ENCODE measurements at regions not wholly inside any gene's neighbourhood (a gene's known extent, or its start where the extent isn't known, plus 50 kb on each side); places are given as distances from the start of the nearest gene placed in this dataset.
"Not testable (repeated sequence)": the region's sequence is repeated elsewhere in the genome, so short reads cannot be mapped to it uniquely, and the experiment has no call there.

GRCh38 chr20:52303281-52303950 is 111.8 kb upstream of the ZFP64 start:
- H3K9me3 ChIP-seq, result no peaks in the 10 kb centered on the region
- no peaks in the 10 kb centered on the region for H3K27me3 ChIP-seq
- DNase-seq (ENCODE audit: low spot score), result no peak
- no peak overlapping the region for H3K27ac ChIP-seq
- no peaks in the 10 kb centered on the region for H3K4me1 ChIP-seq
- no peak for TF ChIP-seq CTCF (IDR thresholded peaks at IDR 0.05)
- no peaks in the 10 kb centered on the region for H3K36me3 ChIP-seq
- no peak overlapping the region for H3K4me3 ChIP-seq

- no peak for DNase-seq (ENCODE audit: low spot score)
- Histone ChIP-seq H3K36me3 (no peaks in the 10 kb centered on the region), H3K4me3 (no peak overlapping the region), H3K27ac (no peak overlapping the region), H3K9me3 (no peaks in the 10 kb centered on the region), H3K27me3 (no peaks in the 10 kb centered on the region), H3K4me1 (no peaks in the 10 kb centered on the region)
- TF ChIP-seq CTCF (IDR thresholded peaks at IDR 0.05), result no peak
These were observed 111.2 kb upstream of the ZFP64 start for GRCh38 chr20:52302736-52303135.

GRCh38 chr20:52302051-52302450 is 110.5 kb upstream of the ZFP64 start:
- H3K27ac ChIP-seq; DNase-seq (ENCODE audit: low spot score); H3K9me3 ChIP-seq; H3K36me3 ChIP-seq; H3K4me3 ChIP-seq; H3K4me1 ChIP-seq; H3K27me3 ChIP-seq: not testable (repeated sequence)

- Histone ChIP-seq H3K4me1 (no peaks in the 10 kb centered on the region), H3K4me3 (no peak overlapping the region), H3K9me3 (no peaks in the 10 kb centered on the region), H3K27ac (no peak overlapping the region), H3K36me3 (no peaks in the 10 kb centered on the region), H3K27me3 (no peaks in the 10 kb centered on the region)
- TF ChIP-seq CTCF (IDR thresholded peaks at IDR 0.05), result no peak
- no peak for DNase-seq (ENCODE audit: low spot score)
These were observed 104.0 kb upstream of the ZFP64 start for GRCh38 chr20:52295556-52295955.

- no peak overlapping the region for H3K27ac ChIP-seq
- no peak for TF ChIP-seq CTCF (IDR thresholded peaks at IDR 0.05)
- H3K27me3 ChIP-seq, result no peaks in the 10 kb centered on the region
- DNase-seq (ENCODE audit: low spot score), result no peak
- H3K4me1 ChIP-seq, result no peaks in the 10 kb centered on the region
- H3K4me3 ChIP-seq, result no peak overlapping the region
- no peaks in the 10 kb centered on the region for H3K9me3 ChIP-seq
- no peaks in the 10 kb centered on the region for H3K36me3 ChIP-seq
These were observed 102.6 kb upstream of the ZFP64 start for GRCh38 chr20:52294106-52294628.

- Histone ChIP-seq H3K27ac (no peak overlapping the region), H3K4me1 (no peaks in the 10 kb centered on the region), H3K36me3 (no peaks in the 10 kb centered on the region), H3K9me3 (no peaks in the 10 kb centered on the region), H3K4me3 (no peak overlapping the region), H3K27me3 (no peaks in the 10 kb centered on the region)
- no peak for TF ChIP-seq CTCF (IDR thresholded peaks at IDR 0.05)
- no peak for DNase-seq (ENCODE audit: low spot score)
These were observed 99.5 kb upstream of the ZFP64 start for GRCh38 chr20:52291109-52291508.
